Right atrium auricular region (tissue), 2 donors: ENCODE measurements at regions not wholly inside any gene's neighbourhood (a gene's known extent, or its start where the extent isn't known, plus 50 kb on each side); places are given as distances from the start of the nearest gene placed in this dataset.
"Not testable (repeated sequence)": the region's sequence is repeated elsewhere in the genome, so short reads cannot be mapped to it uniquely, and the experiment has no call there.

Source experiments
- DNase-seq: peaks from one replicate; pipeline ENCODE4 v3.0.0-alpha.2; 2019; ENCODE audit warnings: low spot score
- H3K27ac ChIP-seq, 2 donors: fragments of 200-600 bp; sonication (generic); 1 replicate in 1 of 2; 2 replicates in 1 of 2; pipeline ENCODE4 v1.5.1; 2016 to 2019
- H3K27me3 ChIP-seq, 2 donors: fragments of 200-600 bp; sonication (generic); one replicate each; pipeline versions ENCODE4 v1.5.1 to v1.6.0; 2017 to 2019
- H3K36me3 ChIP-seq: fragments of 200-600 bp; sonication (generic); one replicate; pipeline ENCODE4 v1.5.1; 2016
- H3K4me1 ChIP-seq, 2 donors: fragments of 200-600 bp; sonication (generic); one replicate each; pipeline versions ENCODE4 v1.5.1 to v1.6.0; 2017 to 2019
- H3K4me3 ChIP-seq, 2 donors: fragments of 200-600 bp; sonication (generic); 1 replicate in 1 of 2; 2 replicates in 1 of 2; pipeline ENCODE4 v1.5.1; 2017 to 2019; ENCODE audit warnings: mild to moderate bottlenecking in 1 of 2, moderate library complexity in 1 of 2
- H3K9me3 ChIP-seq, 2 donors: fragments of 200-600 bp; sonication (generic); one replicate each; pipeline ENCODE4 v1.5.1; 2019
- CTCF ChIP-seq, 2 donors: fragments of 200-600 bp; sonication (generic); IDR thresholded peaks; one replicate each; pipeline ENCODE4 v1.5.1; 2019; ENCODE audit warnings: antibody characterized with exemption in 2 of 2

- H3K27ac ChIP-seq = no peak overlapping the region
- H3K27me3 ChIP-seq = no peaks in the 10 kb centered on the region
- peaks cover 0 to 4% of the 10 kb centered on the region in 2 donors for H3K9me3 ChIP-seq
- DNase-seq = no peak
- no peak for TF ChIP-seq CTCF (IDR thresholded peaks at IDR 0.05)
- no peak overlapping the region for H3K4me3 ChIP-seq
- no peaks in the 10 kb centered on the region for H3K36me3 ChIP-seq
- H3K4me1 ChIP-seq = no peaks in the 10 kb centered on the region
Measured at GRCh38 chr17:63223212-63223911, 222.7 kb downstream of the CYB561 start.

- Histone ChIP-seq H3K27ac (no peak overlapping the region), H3K27me3 (no peaks in the 10 kb centered on the region), H3K36me3 (no peaks in the 10 kb centered on the region), H3K4me1 (no peaks in the 10 kb centered on the region), H3K4me3 (no peak overlapping the region), H3K9me3 (peaks cover 0 to 4% of the 10 kb centered on the region in 2 donors)
- no peak for DNase-seq
- no peak for TF ChIP-seq CTCF (IDR thresholded peaks at IDR 0.05)
Measured at GRCh38 chr17:63224644-63225043, 221.5 kb downstream of the CYB561 start.

GRCh38 chr17:63226720-63227119, 219.4 kb downstream of the CYB561 start:
- DNase-seq, H3K4me1 ChIP-seq: not testable (repeated sequence)

GRCh38 chr17:63231015-63231620, 215.0 kb downstream of the CYB561 start:
- H3K4me1 ChIP-seq, DNase-seq, H3K36me3 ChIP-seq, H3K27ac ChIP-seq, H3K4me3 ChIP-seq, H3K27me3 ChIP-seq: not testable (repeated sequence)
- H3K9me3 ChIP-seq = peaks cover 0 to 31% of the 10 kb centered on the region in 2 donors

More at GRCh38 chr17:63226720-63227119, 219.4 kb downstream of the CYB561 start:
- not testable (repeated sequence) for H3K27ac ChIP-seq, H3K36me3 ChIP-seq, H3K27me3 ChIP-seq, H3K4me3 ChIP-seq
- H3K9me3 ChIP-seq = peaks cover 0 to 22% of the 10 kb centered on the region in 2 donors

- H3K4me1 ChIP-seq = no peaks in the 10 kb centered on the region
- peaks cover 0 to 30% of the 10 kb centered on the region in 2 donors for H3K9me3 ChIP-seq
- no peak overlapping the region for H3K27ac ChIP-seq
- no peaks in the 10 kb centered on the region for H3K27me3 ChIP-seq
- H3K36me3 ChIP-seq = no peaks in the 10 kb centered on the region
- no peak overlapping the region for H3K4me3 ChIP-seq
- no peak for TF ChIP-seq CTCF (IDR thresholded peaks at IDR 0.05)
- DNase-seq = no peak
Measured at GRCh38 chr17:63232565-63233310, 213.4 kb downstream of the CYB561 start.

GRCh38 chr17:63240106-63240505, 206.0 kb downstream of the CYB561 start:
- H3K27me3 ChIP-seq = no peaks in the 10 kb centered on the region
- DNase-seq = no peak
- TF ChIP-seq CTCF (IDR thresholded peaks at IDR 0.05) = no peak
- no peaks in the 10 kb centered on the region for H3K4me1 ChIP-seq
- H3K4me3 ChIP-seq = no peak overlapping the region
- no peaks in the 10 kb centered on the region for H3K36me3 ChIP-seq
- H3K9me3 ChIP-seq = peaks cover 0 to 10% of the 10 kb centered on the region in 2 donors
- no peak overlapping the region for H3K27ac ChIP-seq
